GM12874 (cell line): ENCODE measurements at regions not wholly inside any gene's neighbourhood (a gene's known extent, or its start where the extent isn't known, plus 50 kb on each side); places are given as distances from the start of the nearest gene placed in this dataset.

Source experiments
- CTCF ChIP-seq: IDR thresholded peaks from 2 replicates; pipeline ENCODE4 v1.5.1; 2011; ENCODE audit warnings: low read depth, mild to moderate bottlenecking, control low read depth, low read length, moderate library complexity; ENCODE audit not compliant: insufficient read depth

GRCh38 chr10:29956335-29956924 is 103.0 kb downstream of the JCAD start:
- no peak for TF ChIP-seq CTCF

GRCh38 chr10:29955329-29955935 is 104.0 kb downstream of the JCAD start:
- no peak for TF ChIP-seq CTCF

- TF ChIP-seq CTCF: no peak
Observed at GRCh38 chr10:29951441-29951931, 107.9 kb downstream of the JCAD start.

- no peak for TF ChIP-seq CTCF
Observed at GRCh38 chr10:29950391-29950790, 109.0 kb downstream of the JCAD start.

GRCh38 chr10:29949411-29950011 is 109.9 kb downstream of the JCAD start:
- TF ChIP-seq CTCF: no peak

GRCh38 chr10:29948881-29949355 is 110.5 kb downstream of the JCAD start:
- no peak for TF ChIP-seq CTCF

GRCh38 chr10:29947701-29948060 is 111.7 kb downstream of the JCAD start:
- no peak for TF ChIP-seq CTCF
